ENCODE measurements at regions not wholly inside any gene's neighbourhood (a gene's known extent, or its start where the extent isn't known, plus 50 kb on each side); places are given as distances from the start of the nearest gene placed in this dataset.

DNA sequence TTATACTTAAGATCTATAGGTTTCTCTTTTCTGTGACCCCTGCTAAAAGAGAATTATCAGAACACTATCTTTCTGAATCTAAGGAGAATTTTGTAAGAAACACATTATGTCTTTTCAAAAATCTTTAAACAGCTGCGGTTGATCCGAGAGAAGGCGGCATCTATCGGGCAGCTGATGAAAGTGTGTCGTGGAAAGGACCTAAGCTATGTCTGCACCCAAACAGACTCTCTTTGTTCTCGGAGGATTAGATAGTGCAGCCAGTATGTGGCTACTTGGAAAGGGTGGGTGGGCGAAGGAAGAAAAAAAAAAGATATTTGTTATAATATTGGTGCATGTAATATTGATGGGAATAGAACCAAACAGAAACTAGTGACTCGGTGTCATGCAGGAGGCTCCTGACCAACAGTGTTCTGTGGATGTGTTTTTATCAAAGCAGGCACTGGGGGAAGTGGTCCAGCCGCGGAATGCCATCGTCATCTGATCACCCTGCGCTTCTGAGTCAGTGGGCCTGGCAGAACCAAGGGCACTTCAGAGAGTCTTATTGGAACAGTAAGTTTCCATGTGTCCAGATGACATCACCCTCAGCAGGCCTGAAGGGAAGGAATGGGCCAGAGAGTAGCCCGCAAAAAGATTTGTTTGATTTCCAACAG, 509.7 kb upstream of the AKR1E2 start (continued):
- TF ChIP-seq ZNF843 (tag by site-specific recombination; IDR thresholded peaks at IDR 0.05) (no peak), ZNF394 (tag by site-specific recombination; IDR thresholded peaks at IDR 0.05; ENCODE audit: borderline replicate concordance) (no peak)
- TF ChIP-seq, protein P1, sequence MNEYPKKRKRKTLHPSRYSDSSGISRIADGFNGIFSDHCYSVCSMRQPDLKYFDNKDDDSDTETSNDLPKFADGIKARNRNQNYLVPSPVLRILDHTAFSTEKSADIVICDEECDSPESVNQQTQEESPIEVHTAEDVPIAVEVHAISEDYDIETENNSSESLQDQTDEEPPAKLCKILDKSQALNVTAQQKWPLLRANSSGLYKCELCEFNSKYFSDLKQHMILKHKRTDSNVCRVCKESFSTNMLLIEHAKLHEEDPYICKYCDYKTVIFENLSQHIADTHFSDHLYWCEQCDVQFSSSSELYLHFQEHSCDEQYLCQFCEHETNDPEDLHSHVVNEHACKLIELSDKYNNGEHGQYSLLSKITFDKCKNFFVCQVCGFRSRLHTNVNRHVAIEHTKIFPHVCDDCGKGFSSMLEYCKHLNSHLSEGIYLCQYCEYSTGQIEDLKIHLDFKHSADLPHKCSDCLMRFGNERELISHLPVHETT (tag by site-specific recombination; IDR thresholded peaks at IDR 0.05) = no peak

- Histone ChIP-seq H3K36me3 (ENCODE audit: control insufficient read depth in 2 of 2, insufficient read depth in 1 of 2, low read length in 2 of 2) (no peaks in the 10 kb centered on the region), H3K9me3 (ENCODE audit: control insufficient read depth, insufficient read depth, low read depth, low read length) (no peaks in the 10 kb centered on the region), H3K4me1 (ENCODE audit: control insufficient read depth, insufficient read depth, low read length) (no peaks in the 10 kb centered on the region), H3K4me3 (ENCODE audit: low read depth, low read length) (no peak overlapping the region), H3K27ac (ENCODE audit: extremely low read depth, low read depth, low read length) (no peak overlapping the region)
- POLR2A ChIA-PET = no interaction called here
- TF ChIP-seq, protein P2, sequence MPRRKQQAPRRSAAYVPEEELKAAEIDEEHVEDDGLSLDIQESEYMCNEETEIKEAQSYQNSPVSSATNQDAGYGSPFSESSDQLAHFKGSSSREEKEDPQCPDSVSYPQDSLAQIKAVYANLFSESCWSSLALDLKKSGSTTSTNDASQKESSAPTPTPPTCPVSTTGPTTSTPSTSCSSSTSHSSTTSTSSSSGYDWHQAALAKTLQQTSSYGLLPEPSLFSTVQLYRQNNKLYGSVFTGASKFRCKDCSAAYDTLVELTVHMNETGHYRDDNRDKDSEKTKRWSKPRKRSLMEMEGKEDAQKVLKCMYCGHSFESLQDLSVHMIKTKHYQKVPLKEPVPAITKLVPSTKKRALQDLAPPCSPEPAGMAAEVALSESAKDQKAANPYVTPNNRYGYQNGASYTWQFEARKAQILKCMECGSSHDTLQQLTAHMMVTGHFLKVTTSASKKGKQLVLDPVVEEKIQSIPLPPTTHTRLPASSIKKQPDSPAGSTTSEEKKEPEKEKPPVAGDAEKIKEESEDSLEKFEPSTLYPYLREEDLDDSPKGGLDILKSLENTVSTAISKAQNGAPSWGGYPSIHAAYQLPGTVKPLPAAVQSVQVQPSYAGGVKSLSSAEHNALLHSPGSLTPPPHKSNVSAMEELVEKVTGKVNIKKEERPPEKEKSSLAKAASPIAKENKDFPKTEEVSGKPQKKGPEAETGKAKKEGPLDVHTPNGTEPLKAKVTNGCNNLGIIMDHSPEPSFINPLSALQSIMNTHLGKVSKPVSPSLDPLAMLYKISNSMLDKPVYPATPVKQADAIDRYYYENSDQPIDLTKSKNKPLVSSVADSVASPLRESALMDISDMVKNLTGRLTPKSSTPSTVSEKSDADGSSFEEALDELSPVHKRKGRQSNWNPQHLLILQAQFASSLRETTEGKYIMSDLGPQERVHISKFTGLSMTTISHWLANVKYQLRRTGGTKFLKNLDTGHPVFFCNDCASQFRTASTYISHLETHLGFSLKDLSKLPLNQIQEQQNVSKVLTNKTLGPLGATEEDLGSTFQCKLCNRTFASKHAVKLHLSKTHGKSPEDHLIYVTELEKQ (tag by site-specific recombination; IDR thresholded peaks at IDR 0.05; ENCODE audit: borderline replicate concordance) = no peak
- TF ChIP-seq GLIS1 (tag by site-specific recombination; IDR thresholded peaks at IDR 0.05) (no peak), ZNF560 (tag by site-specific recombination; IDR thresholded peaks at IDR 0.05; ENCODE audit: borderline replicate concordance) (no peak), SETDB1 (IDR thresholded peaks at IDR 0.05; ENCODE audit: insufficient read length, low read length) (no peak), KLF16 (tag by site-specific recombination; IDR thresholded peaks at IDR 0.05) (no peak), ZNF558 (tag by site-specific recombination; IDR thresholded peaks at IDR 0.05) (no peak), ZNF48 (tag by site-specific recombination; IDR thresholded peaks at IDR 0.05) (no peak)
- CTCF ChIA-PET = no interaction called here
Observed at GRCh38 chr10:4315551-4315950, 510.5 kb upstream of the AKR1E2 start.

GRCh38 chr10:4313051-4313450, 513.0 kb upstream of the AKR1E2 start:
- POLR2A ChIA-PET = no interaction called here
- H3K36me3 ChIP-seq (ENCODE audit: control insufficient read depth in 2 of 2, insufficient read depth in 1 of 2, low read length in 2 of 2) = no peaks in the 10 kb centered on the region
- H3K4me3 ChIP-seq (ENCODE audit: low read depth, low read length) = no peak overlapping the region
- H3K9me3 ChIP-seq (ENCODE audit: control insufficient read depth, insufficient read depth, low read depth, low read length) = no peaks in the 10 kb centered on the region
- no peak for TF ChIP-seq ZBTB20 (tag by site-specific recombination; IDR thresholded peaks at IDR 0.05)
- TF ChIP-seq MZF1 (tag by site-specific recombination; IDR thresholded peaks at IDR 0.05; ENCODE audit: borderline replicate concordance) = no peak
- no peak for TF ChIP-seq ZSCAN5A (tag by site-specific recombination; IDR thresholded peaks at IDR 0.05)
- TF ChIP-seq ZNF658 (tag by site-specific recombination; IDR thresholded peaks at IDR 0.05) = no peak
- no peak for TF ChIP-seq TRIM28 (IDR thresholded peaks at IDR 0.05; ENCODE audit: borderline replicate concordance, low read length)
- no peak for TF ChIP-seq ZFP69B (tag by site-specific recombination; IDR thresholded peaks at IDR 0.05)
- no peak for TF ChIP-seq ZFP3 (tag by site-specific recombination; IDR thresholded peaks at IDR 0.05; ENCODE audit: low read depth)
- TF ChIP-seq, protein P3, sequence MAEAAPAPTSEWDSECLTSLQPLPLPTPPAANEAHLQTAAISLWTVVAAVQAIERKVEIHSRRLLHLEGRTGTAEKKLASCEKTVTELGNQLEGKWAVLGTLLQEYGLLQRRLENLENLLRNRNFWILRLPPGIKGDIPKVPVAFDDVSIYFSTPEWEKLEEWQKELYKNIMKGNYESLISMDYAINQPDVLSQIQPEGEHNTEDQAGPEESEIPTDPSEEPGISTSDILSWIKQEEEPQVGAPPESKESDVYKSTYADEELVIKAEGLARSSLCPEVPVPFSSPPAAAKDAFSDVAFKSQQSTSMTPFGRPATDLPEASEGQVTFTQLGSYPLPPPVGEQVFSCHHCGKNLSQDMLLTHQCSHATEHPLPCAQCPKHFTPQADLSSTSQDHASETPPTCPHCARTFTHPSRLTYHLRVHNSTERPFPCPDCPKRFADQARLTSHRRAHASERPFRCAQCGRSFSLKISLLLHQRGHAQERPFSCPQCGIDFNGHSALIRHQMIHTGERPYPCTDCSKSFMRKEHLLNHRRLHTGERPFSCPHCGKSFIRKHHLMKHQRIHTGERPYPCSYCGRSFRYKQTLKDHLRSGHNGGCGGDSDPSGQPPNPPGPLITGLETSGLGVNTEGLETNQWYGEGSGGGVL (tag by site-specific recombination; IDR thresholded peaks at IDR 0.05) = no peak
- TF ChIP-seq ZNF37A (tag by site-specific recombination; IDR thresholded peaks at IDR 0.05) = no peak
- H3K27ac ChIP-seq (ENCODE audit: extremely low read depth, low read depth, low read length) = no peak overlapping the region
- H3K4me1 ChIP-seq (ENCODE audit: control insufficient read depth, insufficient read depth, low read length) = no peaks in the 10 kb centered on the region
- CTCF ChIA-PET = no interaction called here
